DND-41 (cell line): ENCODE measurements at regions not wholly inside any gene's neighbourhood (a gene's known extent, or its start where the extent isn't known, plus 50 kb on each side); places are given as distances from the start of the nearest gene placed in this dataset.
"Not testable (repeated sequence)": the region's sequence is repeated elsewhere in the genome, so short reads cannot be mapped to it uniquely, and the experiment has no call there.

Experiments used
- ATAC-seq: fragments of 200-7000 bp; cut with Tn5 transposase; 3 replicates; pipeline ENCODE4 v1.9.1; 2021; ENCODE audit warnings: low read depth; ENCODE audit not compliant: insufficient read depth
- DNase-seq: peaks from one replicate; pipeline ENCODE4 v3.0.0-alpha.2; 2020
- H2AFZ ChIP-seq: 2 replicates; pipeline ENCODE4 v1.6.0; 2012; ENCODE audit warnings: low read depth, low read length
- H3K27ac ChIP-seq: 2 replicates; pipeline ENCODE4 v1.5.1; 2012; ENCODE audit warnings: low read length, inconsistent platforms
- H3K27me3 ChIP-seq: fragments of 200-600 bp; sonication (generic); 2 replicates; pipeline ENCODE4 v1.6.0; 2012; ENCODE audit warnings: low read length, mild to moderate bottlenecking, inconsistent platforms; ENCODE audit not compliant: insufficient read depth, poor library complexity
- H3K36me3 ChIP-seq: 2 replicates; pipeline ENCODE4 v1.5.1; 2012; ENCODE audit warnings: low read length, inconsistent platforms; ENCODE audit not compliant: insufficient read depth
- H3K4me1 ChIP-seq: 2 replicates; pipeline ENCODE4 v1.5.1; 2012; ENCODE audit warnings: mild to moderate bottlenecking, low read length; ENCODE audit not compliant: insufficient read depth
- H3K4me2 ChIP-seq: 2 replicates; pipeline ENCODE4 v1.6.0; 2012; ENCODE audit warnings: mild to moderate bottlenecking, moderate library complexity, low read length, inconsistent platforms; ENCODE audit not compliant: insufficient read depth
- H3K4me3 ChIP-seq, 2 experiments: fragments of 200-600 bp in 1 of 2; shearing (Covaris generic) in 1 of 2; 2 replicates each; pipeline ENCODE4 v1.5.1; 2012 to 2016; ENCODE audit warnings: inconsistent platforms in 2 of 2, low read length in 2 of 2, mild to moderate bottlenecking in 2 of 2, low read depth in 1 of 2, moderate library complexity in 1 of 2
- H3K79me2 ChIP-seq: 2 replicates; pipeline ENCODE4 v1.6.0; 2012; ENCODE audit warnings: low read length, inconsistent platforms; ENCODE audit not compliant: insufficient read depth
- H3K9ac ChIP-seq: 2 replicates; pipeline ENCODE4 v1.6.0; 2012; ENCODE audit warnings: low read depth, mild to moderate bottlenecking, inconsistent platforms, low read length, moderate library complexity
- H3K9me3 ChIP-seq: 2 replicates; pipeline ENCODE4 v1.5.1; 2012; ENCODE audit warnings: low read length, moderate library complexity, mild to moderate bottlenecking, inconsistent platforms; ENCODE audit not compliant: insufficient read depth, severe bottlenecking
- H4K20me1 ChIP-seq: 2 replicates; pipeline ENCODE4 v1.6.0; 2012; ENCODE audit warnings: low read length; ENCODE audit not compliant: insufficient read depth
- CTCF ChIP-seq: IDR thresholded peaks from 2 replicates; pipeline ENCODE4 v1.5.1; 2012; ENCODE audit warnings: borderline replicate concordance, low read length, moderate library complexity, mild to moderate bottlenecking; ENCODE audit not compliant: poor library complexity, severe bottlenecking; ENCODE audit errors: extremely low read depth
- EZH2 ChIP-seq: IDR thresholded peaks from 3 replicates; pipeline ENCODE4 v1.6.1; 2012; ENCODE audit warnings: borderline replicate concordance, low read depth, mild to moderate bottlenecking, moderate library complexity, low read length, inconsistent platforms; ENCODE audit not compliant: severe bottlenecking

- Histone ChIP-seq H3K4me2 (no peak overlapping the region), H3K9ac (no peak overlapping the region)
- ATAC-seq: no peak
Observed at GRCh38 chr1:102661481-102661880, 446.8 kb downstream of the COL11A1 start.

GRCh38 chr1:102659876-102660483 is 448.3 kb downstream of the COL11A1 start:
- not testable (repeated sequence) for H3K9ac ChIP-seq

More at GRCh38 chr1:102661481-102661880, 446.8 kb downstream of the COL11A1 start:
- Histone ChIP-seq H2AFZ (no peak overlapping the region), H3K27me3 (no peaks in the 10 kb centered on the region), H4K20me1 (no peaks in the 10 kb centered on the region), H3K79me2 (no peaks in the 10 kb centered on the region), H3K27ac (no peak overlapping the region), H3K4me3 (no peak overlapping the region), H3K36me3 (no peaks in the 10 kb centered on the region), H3K9me3 (no peaks in the 10 kb centered on the region), H3K4me1 (no peaks in the 10 kb centered on the region)
- TF ChIP-seq CTCF (no peak), EZH2 (no peak)
- DNase-seq: no peak

GRCh38 chr1:102655034-102655433 is 453.3 kb downstream of the COL11A1 start:
- no peak overlapping the region for H3K9ac ChIP-seq
- DNase-seq (no peak), ATAC-seq (no peak)
- TF ChIP-seq EZH2: no peak
- no peak for TF ChIP-seq CTCF
- H3K9me3 ChIP-seq: no peaks in the 10 kb centered on the region
- H3K79me2 ChIP-seq: no peaks in the 10 kb centered on the region
- no peaks in the 10 kb centered on the region for H3K27me3 ChIP-seq
- no peaks in the 10 kb centered on the region for H3K4me1 ChIP-seq
- 0 out of 2 replicates have a peak overlapping the region, but pooled peaks have one; percentile 16 for H2AFZ ChIP-seq
- H3K36me3 ChIP-seq: no peaks in the 10 kb centered on the region
- no peak overlapping the region for H3K4me3 ChIP-seq
- no peak overlapping the region for H3K27ac ChIP-seq
- no peak overlapping the region for H3K4me2 ChIP-seq
- H4K20me1 ChIP-seq: no peaks in the 10 kb centered on the region

More at GRCh38 chr1:102659876-102660483, 448.3 kb downstream of the COL11A1 start:
- not testable (repeated sequence) for H3K4me1 ChIP-seq, ATAC-seq, H3K4me2 ChIP-seq, H2AFZ ChIP-seq, H3K27ac ChIP-seq, H3K4me3 ChIP-seq, H3K9me3 ChIP-seq, H3K36me3 ChIP-seq, H3K79me2 ChIP-seq, H4K20me1 ChIP-seq, DNase-seq, H3K27me3 ChIP-seq

- H3K4me1 ChIP-seq: no peaks in the 10 kb centered on the region
- H3K27me3 ChIP-seq: no peaks in the 10 kb centered on the region
- H3K27ac ChIP-seq: no peak overlapping the region
- no peaks in the 10 kb centered on the region for H4K20me1 ChIP-seq
- no peak overlapping the region for H3K9ac ChIP-seq
- no peak overlapping the region for H3K4me2 ChIP-seq
- TF ChIP-seq CTCF: no peak
- TF ChIP-seq EZH2: no peak
- no peaks in the 10 kb centered on the region for H3K9me3 ChIP-seq
- H2AFZ ChIP-seq: no peak overlapping the region
- H3K4me3 ChIP-seq: no peak overlapping the region
- H3K36me3 ChIP-seq: no peaks in the 10 kb centered on the region
- ATAC-seq (no peak), DNase-seq (no peak)
- H3K79me2 ChIP-seq: no peaks in the 10 kb centered on the region
Observed at GRCh38 chr1:102640872-102641271, 467.4 kb downstream of the COL11A1 start.
